HK-2 (cell line): ENCODE measurements at regions not wholly inside any gene's neighbourhood (a gene's known extent, or its start where the extent isn't known, plus 50 kb on each side); places are given as distances from the start of the nearest gene placed in this dataset.

Experiments used
- DNase-seq: peaks from one replicate; pipeline ENCODE4 v3.0.0-alpha.2; 2018; ENCODE audit not compliant: unreplicated experiment

- no peak for DNase-seq
Measured at GRCh38 chr6:1091900-1092299, 220.0 kb upstream of the FOXQ1 start.

GRCh38 chr6:1089859-1090258 lies 222.0 kb upstream of the FOXQ1 start:
- DNase-seq = no peak

- no peak for DNase-seq
Measured at GRCh38 chr6:1088492-1089001, 223.4 kb upstream of the FOXQ1 start.

GRCh38 chr6:1087154-1087843 lies 224.6 kb upstream of the FOXQ1 start:
- DNase-seq = no peak

GRCh38 chr6:1086446-1087153 lies 225.3 kb upstream of the FOXQ1 start:
- no peak for DNase-seq

- DNase-seq = peak; percentile 56
Measured at GRCh38 chr6:1082285-1082935, 229.5 kb upstream of the FOXQ1 start.

GRCh38 chr6:1081551-1082284 lies 230.2 kb upstream of the FOXQ1 start:
- no peak for DNase-seq

- DNase-seq = no peak
Measured at GRCh38 chr6:1080453-1081337, 231.2 kb upstream of the FOXQ1 start.

GRCh38 chr6:1079525-1079924 lies 232.4 kb upstream of the FOXQ1 start:
- DNase-seq = peak; percentile 48

GRCh38 chr6:1077478-1078416 lies 234.2 kb upstream of the FOXQ1 start:
- no peak for DNase-seq

- DNase-seq = no peak
Measured at GRCh38 chr6:1076531-1077459, 235.1 kb upstream of the FOXQ1 start.

GRCh38 chr6:1075880-1076279 lies 236.0 kb upstream of the FOXQ1 start:
- no peak for DNase-seq

- DNase-seq = no peak
Measured at GRCh38 chr6:1075444-1075843, 236.5 kb upstream of the FOXQ1 start.

GRCh38 chr6:1070085-1070521 lies 241.8 kb upstream of the FOXQ1 start:
- no peak for DNase-seq

GRCh38 chr6:1068905-1069304 lies 243.0 kb upstream of the FOXQ1 start:
- DNase-seq = no peak

GRCh38 chr6:1068068-1068467 lies 243.8 kb upstream of the FOXQ1 start:
- no peak for DNase-seq

- no peak for DNase-seq
Measured at GRCh38 chr6:1067346-1067745, 244.6 kb upstream of the FOXQ1 start.

GRCh38 chr6:1066449-1067090 lies 245.3 kb upstream of the FOXQ1 start:
- no peak for DNase-seq
